SKM-1 (cell line): ENCODE measurements at regions not wholly inside any gene's neighbourhood (a gene's known extent, or its start where the extent isn't known, plus 50 kb on each side); places are given as distances from the start of the nearest gene placed in this dataset.

Source experiments
- DNase-seq: peaks from one replicate; lab custom pipeline; 2025; ENCODE audit not compliant: unreplicated experiment; lab: John Stamatoyannopoulos, UW

GRCh38 chr20:50371878-50372769 lies 138.1 kb upstream of the PTPN1 start:
- no peak for DNase-seq

- DNase-seq = no peak
Observed at GRCh38 chr20:50372770-50373088, 137.5 kb upstream of the PTPN1 start.

GRCh38 chr20:50373674-50374286 lies 136.4 kb upstream of the PTPN1 start:
- DNase-seq = no peak

GRCh38 chr20:50374541-50375078 lies 135.6 kb upstream of the PTPN1 start:
- no peak for DNase-seq

- no peak for DNase-seq
Observed at GRCh38 chr20:50376179-50376887, 133.8 kb upstream of the PTPN1 start.

- no peak for DNase-seq
Observed at GRCh38 chr20:50376888-50377459, 133.2 kb upstream of the PTPN1 start.

GRCh38 chr20:50378170-50379000 lies 131.8 kb upstream of the PTPN1 start:
- DNase-seq = no peak

- DNase-seq = no peak
Observed at GRCh38 chr20:50379049-50379990, 130.9 kb upstream of the PTPN1 start.

GRCh38 chr20:50379991-50380696 lies 130.0 kb upstream of the PTPN1 start:
- no peak for DNase-seq

- DNase-seq = no peak
Observed at GRCh38 chr20:50380697-50381040, 129.5 kb upstream of the PTPN1 start.

GRCh38 chr20:50381075-50381732 lies 129.0 kb upstream of the PTPN1 start:
- no peak for DNase-seq

GRCh38 chr20:50381771-50382593 lies 128.2 kb upstream of the PTPN1 start:
- DNase-seq = no peak

GRCh38 chr20:50385733-50386640 lies 124.2 kb upstream of the PTPN1 start:
- no peak for DNase-seq

- DNase-seq = no peak
Observed at GRCh38 chr20:50386641-50386960, 123.6 kb upstream of the PTPN1 start.

GRCh38 chr20:50387218-50387995 lies 122.8 kb upstream of the PTPN1 start:
- DNase-seq = no peak

- no peak for DNase-seq
Observed at GRCh38 chr20:50387996-50388332, 122.2 kb upstream of the PTPN1 start.
